Brain microvascular endothelial cell (primary cell): ENCODE measurements at regions not wholly inside any gene's neighbourhood (a gene's known extent, or its start where the extent isn't known, plus 50 kb on each side); places are given as distances from the start of the nearest gene placed in this dataset.

Experiments
- DNase-seq: peaks from one replicate; pipeline ENCODE4 v3.0.0-alpha.2; 2020
- H3K27ac ChIP-seq: fragments of 250-450 bp; sonication (Bioruptor Pico); 2 replicates; pipeline ENCODE4 v1.5.1; 2020; ENCODE audit warnings: mild to moderate bottlenecking, moderate library complexity
- H3K27me3 ChIP-seq: fragments of 250-450 bp; sonication (Bioruptor Pico); replicated peaks from 2 replicates; pipeline ENCODE4 v1.5.1; 2020; ENCODE audit warnings: mild to moderate bottlenecking
- H3K36me3 ChIP-seq: fragments of 250-450 bp; sonication (Bioruptor Pico); replicated peaks from 2 replicates; pipeline ENCODE4 v1.5.1; 2020; ENCODE audit warnings: mild to moderate bottlenecking
- H3K4me3 ChIP-seq: 2 replicates; pipeline ENCODE4 v1.5.1; 2011; ENCODE audit warnings: low read depth, mild to moderate bottlenecking, control low read depth, low read length, moderate library complexity
- CTCF ChIP-seq: IDR thresholded peaks from 2 replicates; pipeline ENCODE4 v1.5.1; 2011; ENCODE audit warnings: low read depth, mild to moderate bottlenecking, moderate library complexity, low read length, control low read depth, inconsistent platforms; ENCODE audit errors: missing control alignments
- in situ Hi-C: cut with HindIII; loops from 2 replicates; pipeline ENCODE4 v1.10.0; 2017; ENCODE audit warnings: low sequenced_read_pairs, low pct_ligation_motif_present

DNA sequence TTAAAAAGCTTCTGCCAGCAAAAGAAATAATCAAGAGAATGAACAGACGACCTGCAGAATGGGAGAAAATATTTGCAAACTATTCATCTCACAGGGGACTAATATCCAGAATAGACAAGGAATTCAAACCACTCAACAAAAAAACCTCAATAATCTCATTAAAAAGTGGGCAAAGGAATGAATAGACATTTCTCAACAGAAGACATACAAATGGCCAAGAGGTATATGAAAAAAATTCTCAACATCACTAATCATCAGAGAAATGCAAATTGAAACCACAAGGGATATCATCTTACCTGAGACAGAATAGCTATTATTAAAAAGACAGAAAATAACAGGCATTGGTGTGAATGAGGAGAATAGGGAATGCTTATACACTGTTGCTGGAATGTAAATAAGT, 270.0 kb downstream of the DACT1 start:
- Histone ChIP-seq H3K4me3 (no peak overlapping the region), H3K27ac (no peak overlapping the region), H3K27me3 (no peaks in the 10 kb centered on the region), H3K36me3 (no peaks in the 10 kb centered on the region)
- no peak for DNase-seq
- no peak for TF ChIP-seq CTCF
- in situ Hi-C loops: no loop called here

- DNase-seq: no peak
- H3K36me3 ChIP-seq: no peaks in the 10 kb centered on the region
- in situ Hi-C loops: no loop called here
- no peak overlapping the region for H3K4me3 ChIP-seq
- no peak for TF ChIP-seq CTCF
- H3K27ac ChIP-seq: no peak overlapping the region
- H3K27me3 ChIP-seq: no peaks in the 10 kb centered on the region
Observed at GRCh38 chr14:58912287-58912686, 274.5 kb downstream of the DACT1 start.

GRCh38 chr14:58912799-58913432, 275.2 kb downstream of the DACT1 start:
- Histone ChIP-seq H3K36me3 (no peaks in the 10 kb centered on the region), H3K27ac (no peak overlapping the region), H3K4me3 (no peak overlapping the region), H3K27me3 (no peaks in the 10 kb centered on the region)
- in situ Hi-C loops: no loop called here
- DNase-seq: no peak
- no peak for TF ChIP-seq CTCF

DNA sequence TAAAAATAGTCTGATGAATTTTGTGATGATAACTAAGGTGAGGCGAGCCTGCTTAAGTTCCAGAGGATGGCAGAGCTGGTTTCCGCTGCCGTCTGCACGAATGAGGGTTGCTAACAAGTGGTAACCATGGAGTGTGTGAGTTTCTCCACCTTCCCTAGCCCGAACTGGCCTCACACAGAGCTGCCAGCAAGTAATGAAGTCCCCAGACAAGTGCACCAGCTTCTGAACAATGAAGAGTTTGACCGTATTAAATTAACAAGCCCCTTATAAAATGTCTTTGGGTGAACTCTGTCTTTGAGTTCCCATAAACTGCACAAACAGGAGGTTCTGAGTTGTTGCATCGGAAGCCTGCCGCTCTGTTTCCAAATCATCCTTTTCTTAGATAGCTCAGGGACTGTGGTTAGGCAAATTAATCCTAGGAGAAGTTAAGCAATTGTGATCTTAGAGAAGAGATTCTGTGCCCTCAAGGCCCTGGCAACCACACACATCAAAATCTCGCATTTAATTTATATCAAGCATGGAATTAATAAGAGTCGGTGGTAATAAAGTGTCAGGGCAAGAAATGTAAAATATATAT, 274.1 kb upstream of the DAAM1 start:
- Histone ChIP-seq H3K4me3 (no peak overlapping the region), H3K36me3 (no peaks in the 10 kb centered on the region), H3K27me3 (no peaks in the 10 kb centered on the region), H3K27ac (no peak overlapping the region)
- in situ Hi-C loops: no loop called here
- TF ChIP-seq CTCF: no peak
- DNase-seq: no peak

DNA sequence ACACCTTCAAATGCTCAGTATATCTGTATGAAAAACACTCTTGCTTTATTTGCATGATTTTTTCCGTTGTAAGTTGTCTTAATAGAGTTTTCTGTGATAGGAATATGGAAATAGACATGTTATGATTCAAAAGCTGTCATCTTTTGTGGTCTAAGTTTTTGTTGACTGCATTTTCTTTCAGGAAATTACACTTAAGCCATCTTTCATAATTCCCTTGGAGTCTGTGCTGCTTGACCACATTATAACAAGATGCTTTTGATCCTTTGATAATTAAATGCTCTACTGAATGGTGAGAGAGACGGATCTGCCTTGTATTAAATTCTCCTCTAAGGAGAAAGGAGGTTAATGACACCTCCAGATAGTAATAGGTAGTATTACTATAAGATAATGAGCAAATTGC, 272.8 kb upstream of the DAAM1 start:
- Histone ChIP-seq H3K4me3 (no peak overlapping the region), H3K27ac (no peak overlapping the region), H3K27me3 (no peaks in the 10 kb centered on the region), H3K36me3 (no peaks in the 10 kb centered on the region)
- no peak for DNase-seq
- TF ChIP-seq CTCF: no peak
- in situ Hi-C loops: no loop called here
